Liver (tissue), 8 donors: ENCODE measurements at regions not wholly inside any gene's neighbourhood (a gene's known extent, or its start where the extent isn't known, plus 50 kb on each side); places are given as distances from the start of the nearest gene placed in this dataset.

Experiments
- DNase-seq: peaks from one replicate; pipeline ENCODE4 v3.0.0-alpha.2; 2017; ENCODE audit warnings: low spot score
- H3K27ac ChIP-seq, 2 donors: one replicate each; pipeline ENCODE4 v1.7.0; 2013; ENCODE audit warnings: inconsistent platforms in 2 of 2, low read length in 2 of 2, control low read depth in 1 of 2, low read depth in 1 of 2, mild to moderate bottlenecking in 1 of 2
- H3K27me3 ChIP-seq, 4 donors: one replicate each; pipeline versions ENCODE4 v1.6.1 to v1.7.0; 2013; ENCODE audit warnings: low read length in 3 of 4, inconsistent platforms in 1 of 4, mild to moderate bottlenecking in 1 of 4, moderate library complexity in 1 of 4; ENCODE audit not compliant: control insufficient read depth in 4 of 4, insufficient read depth in 4 of 4
- H3K36me3 ChIP-seq, 4 donors: one replicate each; pipeline versions ENCODE4 v1.6.1 to v1.7.0; 2013; ENCODE audit warnings: low read length in 3 of 4, mild to moderate bottlenecking in 3 of 4, low read depth in 1 of 4, moderate library complexity in 1 of 4; ENCODE audit not compliant: control insufficient read depth in 4 of 4, insufficient read depth in 3 of 4
- H3K4me1 ChIP-seq, 4 donors: one replicate each; pipeline versions ENCODE4 v1.6.1 to v1.7.0; 2013; ENCODE audit warnings: low read length in 3 of 4, mild to moderate bottlenecking in 3 of 4, moderate library complexity in 1 of 4; ENCODE audit not compliant: control insufficient read depth in 4 of 4, insufficient read depth in 4 of 4
- H3K4me3 ChIP-seq, 3 donors: one replicate each; pipeline versions ENCODE4 v1.6.1 to v1.7.0; 2013; ENCODE audit warnings: low read length in 3 of 3, control low read depth in 1 of 3, low read depth in 1 of 3, mild to moderate bottlenecking in 1 of 3
- H3K9ac ChIP-seq, 2 donors: one replicate each; pipeline ENCODE4 v1.7.0; 2013; ENCODE audit warnings: low read length in 2 of 2, mild to moderate bottlenecking in 2 of 2, moderate library complexity in 2 of 2, control low read depth in 1 of 2, low read depth in 1 of 2
- H3K9me3 ChIP-seq, 4 donors: one replicate each; pipeline versions ENCODE4 v1.6.1 to v1.7.0; 2013; ENCODE audit warnings: low read length in 3 of 4; ENCODE audit not compliant: control insufficient read depth in 4 of 4
- EGR1 ChIP-seq, 2 donors: IDR thresholded peaks; 2 replicates each; pipeline ENCODE4 v1.6.1; 2016 to 2018; ENCODE audit warnings: antibody characterized with exemption in 2 of 2, low read depth in 2 of 2
- GABPA ChIP-seq, 2 donors: IDR thresholded peaks in 1 of 2; conservative IDR thresholded peaks in 1 of 2; 2 replicates each; pipeline ENCODE4 v1.6.1; 2016; ENCODE audit warnings: antibody characterized with exemption in 2 of 2, mild to moderate bottlenecking in 1 of 2, moderate library complexity in 1 of 2
- HNF4A ChIP-seq, 2 donors: conservative IDR thresholded peaks; 2 replicates each; pipeline ENCODE4 v1.6.1; 2016; ENCODE audit warnings: antibody characterized with exemption in 2 of 2, mild to moderate bottlenecking in 2 of 2
- HNF4G ChIP-seq: IDR thresholded peaks from 2 replicates; pipeline ENCODE4 v1.6.1; 2016; ENCODE audit warnings: antibody characterized with exemption
- JUND ChIP-seq, 2 donors: IDR thresholded peaks; 2 replicates each; pipeline ENCODE4 v1.6.1; 2016; ENCODE audit warnings: antibody characterized with exemption in 2 of 2
- SP1 ChIP-seq: IDR thresholded peaks from 2 replicates; pipeline ENCODE4 v1.6.1; 2018; ENCODE audit warnings: antibody characterized with exemption, mild to moderate bottlenecking
- YY1 ChIP-seq: IDR thresholded peaks from 2 replicates; pipeline ENCODE4 v1.6.1; 2016; ENCODE audit warnings: antibody characterized with exemption, mild to moderate bottlenecking
- WGBS: extraction: QIAGEN DNeasy Blood & Tissue Kit; methylation state at CpG from one replicate; pipeline ENCODE4 v1.1.7; 2013; 5-methylcytosine and 5-hydroxymethylcytosine counted together
- TF ChIP-seq, protein P1 (sequence below): IDR thresholded peaks from 2 replicates; pipeline ENCODE4 v1.6.1; 2016; ENCODE audit warnings: antibody characterized with exemption
- TF ChIP-seq, protein P2 (sequence below): IDR thresholded peaks from 2 replicates; pipeline ENCODE4 v1.6.1; 2016; ENCODE audit warnings: antibody characterized with exemption, mild to moderate bottlenecking
- TF ChIP-seq, protein P3 (sequence below): IDR thresholded peaks from 2 replicates; pipeline ENCODE4 v1.6.1; 2016; ENCODE audit warnings: antibody characterized with exemption
- TF ChIP-seq, protein P4 (sequence below): fragments of 150-350 bp; IDR thresholded peaks from 2 replicates; pipeline ENCODE4 v1.5.1; 2017; ENCODE audit warnings: improper control_type of control experiment, low read depth, low read length; ENCODE audit not compliant: missing input control
- donor health status: healthy.
- donor health status: healthy.
- donor health status: healthy.
- donor health status: healthy.
- donor health status: healthy.

DNA sequence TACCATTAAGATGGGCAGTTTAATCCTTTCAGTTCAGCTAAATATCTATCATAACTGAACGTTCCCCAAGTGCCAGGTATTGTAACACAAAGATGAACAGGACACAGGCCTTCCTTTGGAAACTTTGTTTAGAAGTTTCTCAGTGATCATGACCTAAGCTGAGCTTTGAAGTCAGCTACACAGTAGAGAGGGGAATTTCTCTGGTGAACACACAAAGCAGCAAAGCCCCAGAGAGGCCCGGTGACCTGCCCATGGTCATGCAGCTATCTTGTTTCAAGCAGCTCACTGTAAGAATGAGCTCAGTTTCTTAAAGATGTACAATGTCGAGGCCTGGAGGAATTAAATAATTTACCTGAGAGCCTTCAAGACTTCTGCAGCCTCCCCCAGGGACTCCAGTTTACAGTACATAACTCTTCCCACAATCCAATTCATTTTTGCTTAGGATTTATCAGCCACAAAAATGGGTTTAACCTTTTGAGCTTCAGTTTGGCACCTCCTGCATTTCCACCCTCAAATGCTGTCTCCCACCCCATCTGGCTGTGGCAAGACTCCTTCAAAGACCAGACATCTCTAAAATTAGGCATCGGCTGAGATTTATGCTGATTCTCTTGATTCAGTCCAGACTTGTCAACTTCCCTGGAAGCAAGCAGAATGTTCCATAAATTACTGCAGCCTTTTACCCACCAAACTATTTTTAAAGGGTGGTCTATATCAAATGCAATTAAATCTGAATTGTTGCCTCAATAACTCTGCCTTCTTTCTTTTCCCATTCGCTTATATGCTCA lies 325.6 kb downstream of the TXNL1 start:
- Histone ChIP-seq H3K27me3 (no peaks in the 10 kb centered on the region), H3K9ac (no peak overlapping the region), H3K36me3 (no peaks in the 10 kb centered on the region), H3K9me3 (no peaks in the 10 kb centered on the region), H3K4me1 (no peaks in the 10 kb centered on the region), H3K27ac (no peak overlapping the region), H3K4me3 (no peak overlapping the region)
- no peak for DNase-seq
- TF ChIP-seq GABPA (IDR thresholded peaks at IDR 0.05 in 1 of 2, conservative IDR thresholded peaks at IDR 0.05 in 1 of 2) (no peak), JUND (IDR thresholded peaks at IDR 0.05) (no peak), YY1 (no peak), SP1 (no peak), EGR1 (IDR thresholded peaks at IDR 0.05; ENCODE audit: low read depth in 2 of 2) (no peak), HNF4G (no peak)
- TF ChIP-seq, protein P1, sequence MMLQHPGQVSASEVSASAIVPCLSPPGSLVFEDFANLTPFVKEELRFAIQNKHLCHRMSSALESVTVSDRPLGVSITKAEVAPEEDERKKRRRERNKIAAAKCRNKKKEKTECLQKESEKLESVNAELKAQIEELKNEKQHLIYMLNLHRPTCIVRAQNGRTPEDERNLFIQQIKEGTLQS = no peak
- TF ChIP-seq, protein P2, sequence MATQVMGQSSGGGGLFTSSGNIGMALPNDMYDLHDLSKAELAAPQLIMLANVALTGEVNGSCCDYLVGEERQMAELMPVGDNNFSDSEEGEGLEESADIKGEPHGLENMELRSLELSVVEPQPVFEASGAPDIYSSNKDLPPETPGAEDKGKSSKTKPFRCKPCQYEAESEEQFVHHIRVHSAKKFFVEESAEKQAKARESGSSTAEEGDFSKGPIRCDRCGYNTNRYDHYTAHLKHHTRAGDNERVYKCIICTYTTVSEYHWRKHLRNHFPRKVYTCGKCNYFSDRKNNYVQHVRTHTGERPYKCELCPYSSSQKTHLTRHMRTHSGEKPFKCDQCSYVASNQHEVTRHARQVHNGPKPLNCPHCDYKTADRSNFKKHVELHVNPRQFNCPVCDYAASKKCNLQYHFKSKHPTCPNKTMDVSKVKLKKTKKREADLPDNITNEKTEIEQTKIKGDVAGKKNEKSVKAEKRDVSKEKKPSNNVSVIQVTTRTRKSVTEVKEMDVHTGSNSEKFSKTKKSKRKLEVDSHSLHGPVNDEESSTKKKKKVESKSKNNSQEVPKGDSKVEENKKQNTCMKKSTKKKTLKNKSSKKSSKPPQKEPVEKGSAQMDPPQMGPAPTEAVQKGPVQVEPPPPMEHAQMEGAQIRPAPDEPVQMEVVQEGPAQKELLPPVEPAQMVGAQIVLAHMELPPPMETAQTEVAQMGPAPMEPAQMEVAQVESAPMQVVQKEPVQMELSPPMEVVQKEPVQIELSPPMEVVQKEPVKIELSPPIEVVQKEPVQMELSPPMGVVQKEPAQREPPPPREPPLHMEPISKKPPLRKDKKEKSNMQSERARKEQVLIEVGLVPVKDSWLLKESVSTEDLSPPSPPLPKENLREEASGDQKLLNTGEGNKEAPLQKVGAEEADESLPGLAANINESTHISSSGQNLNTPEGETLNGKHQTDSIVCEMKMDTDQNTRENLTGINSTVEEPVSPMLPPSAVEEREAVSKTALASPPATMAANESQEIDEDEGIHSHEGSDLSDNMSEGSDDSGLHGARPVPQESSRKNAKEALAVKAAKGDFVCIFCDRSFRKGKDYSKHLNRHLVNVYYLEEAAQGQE = no peak
- TF ChIP-seq, protein P3, sequence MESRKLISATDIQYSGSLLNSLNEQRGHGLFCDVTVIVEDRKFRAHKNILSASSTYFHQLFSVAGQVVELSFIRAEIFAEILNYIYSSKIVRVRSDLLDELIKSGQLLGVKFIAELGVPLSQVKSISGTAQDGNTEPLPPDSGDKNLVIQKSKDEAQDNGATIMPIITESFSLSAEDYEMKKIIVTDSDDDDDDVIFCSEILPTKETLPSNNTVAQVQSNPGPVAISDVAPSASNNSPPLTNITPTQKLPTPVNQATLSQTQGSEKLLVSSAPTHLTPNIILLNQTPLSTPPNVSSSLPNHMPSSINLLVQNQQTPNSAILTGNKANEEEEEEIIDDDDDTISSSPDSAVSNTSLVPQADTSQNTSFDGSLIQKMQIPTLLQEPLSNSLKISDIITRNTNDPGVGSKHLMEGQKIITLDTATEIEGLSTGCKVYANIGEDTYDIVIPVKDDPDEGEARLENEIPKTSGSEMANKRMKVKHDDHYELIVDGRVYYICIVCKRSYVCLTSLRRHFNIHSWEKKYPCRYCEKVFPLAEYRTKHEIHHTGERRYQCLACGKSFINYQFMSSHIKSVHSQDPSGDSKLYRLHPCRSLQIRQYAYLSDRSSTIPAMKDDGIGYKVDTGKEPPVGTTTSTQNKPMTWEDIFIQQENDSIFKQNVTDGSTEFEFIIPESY = no peak
- 81% methylated on average over 5 of the region's 5 CpGs for WGBS

DNA sequence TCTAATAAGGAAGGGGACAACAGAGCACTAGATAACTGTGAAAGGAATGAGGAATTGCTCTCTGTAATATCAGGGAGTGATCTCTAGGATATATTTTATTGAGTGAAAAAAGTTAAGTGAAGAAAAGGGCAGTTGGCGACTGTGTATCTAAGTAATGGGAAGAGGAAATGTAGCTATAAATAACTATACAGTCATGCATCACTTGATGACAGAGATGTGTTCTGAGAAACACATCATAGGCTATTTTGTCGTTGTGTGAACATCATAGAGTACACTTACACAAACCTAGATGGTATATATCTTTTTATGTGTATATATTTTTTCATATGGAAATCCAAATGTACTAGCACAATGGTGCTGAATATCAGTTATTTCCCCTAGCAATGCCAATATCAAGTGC lies 329.3 kb downstream of the TXNL1 start:
- 67% methylated on average over 2 of the region's 2 CpGs for WGBS
- Histone ChIP-seq H3K36me3 (no peaks in the 10 kb centered on the region), H3K9me3 (no peaks in the 10 kb centered on the region), H3K9ac (no peak overlapping the region), H3K4me3 (no peak overlapping the region), H3K4me1 (no peaks in the 10 kb centered on the region), H3K27ac (no peak overlapping the region), H3K27me3 (no peaks in the 10 kb centered on the region)
- no peak for DNase-seq
- no peak for TF ChIP-seq HNF4A (conservative IDR thresholded peaks at IDR 0.05)
- TF ChIP-seq YY1 = no peak
- no peak for TF ChIP-seq EGR1 (IDR thresholded peaks at IDR 0.05; ENCODE audit: low read depth in 2 of 2)
- TF ChIP-seq, protein P4, sequence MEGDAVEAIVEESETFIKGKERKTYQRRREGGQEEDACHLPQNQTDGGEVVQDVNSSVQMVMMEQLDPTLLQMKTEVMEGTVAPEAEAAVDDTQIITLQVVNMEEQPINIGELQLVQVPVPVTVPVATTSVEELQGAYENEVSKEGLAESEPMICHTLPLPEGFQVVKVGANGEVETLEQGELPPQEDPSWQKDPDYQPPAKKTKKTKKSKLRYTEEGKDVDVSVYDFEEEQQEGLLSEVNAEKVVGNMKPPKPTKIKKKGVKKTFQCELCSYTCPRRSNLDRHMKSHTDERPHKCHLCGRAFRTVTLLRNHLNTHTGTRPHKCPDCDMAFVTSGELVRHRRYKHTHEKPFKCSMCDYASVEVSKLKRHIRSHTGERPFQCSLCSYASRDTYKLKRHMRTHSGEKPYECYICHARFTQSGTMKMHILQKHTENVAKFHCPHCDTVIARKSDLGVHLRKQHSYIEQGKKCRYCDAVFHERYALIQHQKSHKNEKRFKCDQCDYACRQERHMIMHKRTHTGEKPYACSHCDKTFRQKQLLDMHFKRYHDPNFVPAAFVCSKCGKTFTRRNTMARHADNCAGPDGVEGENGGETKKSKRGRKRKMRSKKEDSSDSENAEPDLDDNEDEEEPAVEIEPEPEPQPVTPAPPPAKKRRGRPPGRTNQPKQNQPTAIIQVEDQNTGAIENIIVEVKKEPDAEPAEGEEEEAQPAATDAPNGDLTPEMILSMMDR = no peak
